Epithelial cell of proximal tubule (primary cell): ENCODE measurements at regions not wholly inside any gene's neighbourhood (a gene's known extent, or its start where the extent isn't known, plus 50 kb on each side); places are given as distances from the start of the nearest gene placed in this dataset.

Experiments
- DNase-seq: peaks from one replicate; pipeline ENCODE4 v3.0.0-alpha.2; 2011; ENCODE audit warnings: low read depth
- H3K4me3 ChIP-seq: 2 replicates; pipeline ENCODE4 v1.5.1; 2011; ENCODE audit warnings: low read depth, mild to moderate bottlenecking, low read length
- CTCF ChIP-seq: conservative IDR thresholded peaks from 2 replicates; pipeline ENCODE4 v1.5.1; 2012; ENCODE audit warnings: low read depth, mild to moderate bottlenecking, low read length

- H3K4me3 ChIP-seq: no peak overlapping the region
- no peak for DNase-seq
- no peak for TF ChIP-seq CTCF
These were observed 1013.9 kb upstream of the GYPC start for GRCh38 chr2:125642032-125642431.

GRCh38 chr2:125643128-125643527 is 1012.8 kb upstream of the GYPC start:
- no peak for TF ChIP-seq CTCF
- DNase-seq: no peak
- H3K4me3 ChIP-seq: no peak overlapping the region

GRCh38 chr2:125643585-125643984 is 1012.4 kb upstream of the GYPC start:
- H3K4me3 ChIP-seq: no peak overlapping the region
- no peak for DNase-seq
- TF ChIP-seq CTCF: no peak

- TF ChIP-seq CTCF: no peak
- H3K4me3 ChIP-seq: no peak overlapping the region
- no peak for DNase-seq
These were observed 1011.7 kb upstream of the GYPC start for GRCh38 chr2:125644257-125644656.

GRCh38 chr2:125652280-125652679 is 1003.7 kb upstream of the GYPC start:
- no peak for TF ChIP-seq CTCF
- no peak overlapping the region for H3K4me3 ChIP-seq
- no peak for DNase-seq

- no peak for DNase-seq
- H3K4me3 ChIP-seq: no peak overlapping the region
- no peak for TF ChIP-seq CTCF
These were observed 1001.7 kb upstream of the GYPC start for GRCh38 chr2:125654226-125654625.

GRCh38 chr2:125656190-125656589 is 999.8 kb upstream of the GYPC start:
- H3K4me3 ChIP-seq: no peak overlapping the region
- DNase-seq: no peak
- no peak for TF ChIP-seq CTCF
